ENCODE measurements at regions not wholly inside any gene's neighbourhood (a gene's known extent, or its start where the extent isn't known, plus 50 kb on each side); places are given as distances from the start of the nearest gene placed in this dataset.

- WGBS (ENCODE audit: insufficient coverage, low coverage, low lambda C conversion rate, missing lambda C conversion rate): 79% methylated on average over 5 of the region's 5 CpGs
- no peak for DNase-seq
Measured at GRCh38 chrX:34881671-34882070, 60.9 kb upstream of the FAM47B start.

GRCh38 chrX:34884817-34885216 is 57.8 kb upstream of the FAM47B start:
- peak; percentile 46 to 98 (median 65) for ATAC-seq
- Histone ChIP-seq H3K27me3 (no peaks in the 10 kb centered on the region), H3K27ac (no peak overlapping the region), H3K9me3 (no peaks in the 10 kb centered on the region), H3K4me3 (no peak overlapping the region), H3K4me1 (no peaks in the 10 kb centered on the region), H3K36me3 (peaks cover 0 to 2% (median 0%) of the 10 kb centered on the region in 4 donors)
- TF ChIP-seq POLR2A (IDR thresholded peaks at IDR 0.05) (no peak), CTCF (IDR thresholded peaks at IDR 0.05) (no peak)
- intact Hi-C loops (cut with DNase I): no loop called here
- no peak for DNase-seq
- WGBS (ENCODE audit: insufficient coverage, low coverage, low lambda C conversion rate, missing lambda C conversion rate): 16% methylated on average over 2 of the region's 2 CpGs

More at GRCh38 chrX:34881671-34882070, 60.9 kb upstream of the FAM47B start:
- intact Hi-C loops (cut with DNase I): no loop called here
- TF ChIP-seq CTCF (IDR thresholded peaks at IDR 0.05) (no peak), POLR2A (IDR thresholded peaks at IDR 0.05) (no peak)
- Histone ChIP-seq H3K36me3 (no peaks in the 10 kb centered on the region), H3K4me3 (no peak overlapping the region), H3K4me1 (no peaks in the 10 kb centered on the region), H3K27ac (no peak overlapping the region), H3K27me3 (no peaks in the 10 kb centered on the region), H3K9me3 (no peaks in the 10 kb centered on the region)
- no peak for ATAC-seq

GRCh38 chrX:34886011-34886410 is 56.6 kb upstream of the FAM47B start:
- DNase-seq: no peak
- Histone ChIP-seq H3K4me3 (no peak overlapping the region), H3K27ac (no peak overlapping the region), H3K9me3 (no peaks in the 10 kb centered on the region), H3K36me3 (peaks cover 0 to 3% (median 0%) of the 10 kb centered on the region in 4 donors), H3K27me3 (no peaks in the 10 kb centered on the region), H3K4me1 (no peaks in the 10 kb centered on the region)
- intact Hi-C loops (cut with DNase I): no loop called here
- WGBS (ENCODE audit: insufficient coverage, low coverage, low lambda C conversion rate, missing lambda C conversion rate): 63% methylated on average over 1 of the region's 1 CpG
- no peak for ATAC-seq
- TF ChIP-seq CTCF (IDR thresholded peaks at IDR 0.05) (no peak), POLR2A (IDR thresholded peaks at IDR 0.05) (no peak)

GRCh38 chrX:34891391-34891790 is 51.2 kb upstream of the FAM47B start:
- 29% methylated on average over 3 of the region's 3 CpGs for WGBS (ENCODE audit: insufficient coverage, low coverage, low lambda C conversion rate, missing lambda C conversion rate)
- H3K27me3 ChIP-seq: no peaks in the 10 kb centered on the region
- H3K36me3 ChIP-seq: peaks cover 0 to 3% (median 0%) of the 10 kb centered on the region in 4 donors
- H3K27ac ChIP-seq: no peak overlapping the region
- intact Hi-C loops (cut with DNase I): no loop called here
- no peak for DNase-seq
- no peaks in the 10 kb centered on the region for H3K4me1 ChIP-seq
- H3K4me3 ChIP-seq: no peak overlapping the region
- ATAC-seq: no peak
- no peaks in the 10 kb centered on the region for H3K9me3 ChIP-seq
- TF ChIP-seq CTCF (IDR thresholded peaks at IDR 0.05) (no peak), POLR2A (IDR thresholded peaks at IDR 0.05) (no peak)

All from right lobe of liver (tissue), 6 donors.